ENCODE measurements at regions not wholly inside any gene's neighbourhood (a gene's known extent, or its start where the extent isn't known, plus 50 kb on each side); places are given as distances from the start of the nearest gene placed in this dataset.
"Not testable (repeated sequence)": the region's sequence is repeated elsewhere in the genome, so short reads cannot be mapped to it uniquely, and the experiment has no call there.

DNA sequence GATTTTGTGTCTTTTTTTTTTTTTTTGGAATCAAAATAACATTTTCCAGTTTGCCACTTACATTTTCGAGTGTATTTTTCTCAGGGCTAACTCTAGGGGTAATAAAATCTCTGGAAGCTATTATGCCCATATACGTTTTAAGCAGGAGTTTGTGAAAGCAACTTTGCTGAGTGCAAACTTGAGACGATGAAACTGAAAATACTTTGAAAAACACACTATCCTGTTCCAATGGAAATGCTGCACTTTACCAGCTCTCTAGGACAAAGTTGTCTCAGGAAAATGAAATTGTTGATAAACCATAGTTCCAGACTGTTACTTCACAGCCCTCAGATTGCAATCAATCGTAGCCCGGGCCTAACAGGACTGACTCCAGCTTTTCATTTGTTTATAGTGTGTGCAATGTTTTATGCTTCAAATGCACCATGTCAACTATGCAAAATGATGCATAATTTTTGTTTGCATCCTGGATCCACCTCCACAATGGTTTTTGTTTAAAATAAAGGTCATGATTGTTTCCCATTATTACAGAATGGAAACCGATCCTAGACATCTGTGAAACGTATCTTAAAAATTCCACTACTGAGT lies 220.6 kb upstream of the PKN2 start:
- DNase-seq = no peak
- intact Hi-C loops (cut with DNase I) = loop anchor here (5.0 to 10.0 kb wide), 2 partner anchors 84 to 421 kb away; no protein-coding TSS in a partner anchor

DNA sequence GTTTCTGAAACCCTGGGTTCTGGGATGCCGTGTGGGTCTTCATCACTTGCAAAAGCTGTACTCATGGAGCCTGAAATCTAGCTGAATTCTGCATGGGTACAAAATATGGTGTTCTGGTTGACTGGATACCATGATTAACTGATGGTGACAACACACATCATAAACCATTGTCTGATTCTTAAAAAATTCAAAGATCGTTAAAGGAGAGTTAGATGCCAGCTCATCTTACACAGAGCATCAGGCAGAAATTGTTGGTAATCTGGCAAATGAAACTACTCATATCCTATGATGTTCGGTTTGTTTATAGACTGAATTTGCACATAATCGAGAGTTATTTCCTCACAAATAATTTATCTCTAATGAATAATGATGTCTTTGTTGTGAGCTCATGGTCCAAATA lies 218.1 kb upstream of the PKN2 start:
- DNase-seq = no peak
- intact Hi-C loops (cut with DNase I) = loop anchor here (10.0 kb wide), 1 partner anchor 419 kb away; no protein-coding TSS in a partner anchor

DNA sequence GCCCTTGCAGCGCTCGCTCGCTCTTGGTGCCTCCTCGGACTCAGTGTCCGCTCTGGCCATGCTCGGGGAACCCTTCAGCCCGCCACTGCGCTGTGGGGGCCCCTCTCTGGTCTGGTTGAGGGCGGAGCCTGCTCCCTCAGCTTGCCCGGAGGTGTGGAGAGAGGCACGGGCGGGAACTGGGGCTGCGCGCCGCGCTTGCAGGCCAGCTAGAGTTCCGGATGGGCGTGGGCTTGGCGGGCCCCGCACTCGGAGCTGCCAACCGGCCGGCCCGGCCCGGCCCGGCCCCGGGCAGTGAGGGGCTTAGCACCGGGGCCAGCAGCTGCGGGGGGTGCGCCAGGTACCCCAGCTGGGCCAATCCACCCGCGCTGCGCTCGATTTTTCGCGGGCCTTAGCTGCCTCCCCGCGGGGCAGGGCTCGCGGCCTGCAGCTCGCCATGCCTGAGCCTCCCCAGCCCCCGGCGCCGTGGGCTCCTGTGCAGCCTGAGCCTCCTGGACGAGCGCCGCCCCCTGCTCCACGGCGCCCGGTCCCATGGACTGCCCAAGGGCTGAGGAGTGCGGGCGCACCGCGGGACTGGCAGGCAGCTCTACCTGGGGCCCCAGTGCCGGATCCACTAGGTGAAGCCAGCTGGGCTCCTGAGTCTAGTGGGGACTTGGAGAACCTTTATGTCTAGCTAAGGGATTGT lies 217.0 kb upstream of the PKN2 start:
- DNase-seq = peak in 2 of 10 donors; percentile 46 to 83

DNA sequence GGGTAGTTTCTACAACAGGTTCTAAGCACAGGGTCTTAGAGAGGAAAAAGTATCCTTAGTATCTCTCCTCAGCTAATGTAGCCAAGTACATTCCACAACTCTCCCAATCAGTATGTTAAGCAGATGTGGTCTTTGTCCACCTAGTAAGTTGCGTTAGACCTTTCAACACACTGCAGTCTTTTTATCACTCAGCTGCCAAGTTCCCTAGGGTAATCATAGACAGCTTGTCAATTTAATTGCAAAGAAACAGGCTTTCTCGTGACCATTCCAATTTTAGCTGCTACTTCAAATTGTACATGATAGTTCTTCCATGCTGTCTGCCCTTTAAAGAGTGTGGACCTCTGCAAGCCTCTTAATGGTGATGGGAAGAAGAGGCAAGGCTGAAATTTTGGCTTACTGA lies 211.8 kb upstream of the PKN2 start:
- DNase-seq = no peak
- intact Hi-C loops (cut with DNase I) = no loop called here

More for the DNA sequence above, 217.0 kb upstream of the PKN2 start:
- intact Hi-C loops (cut with DNase I) = loop anchor here (10.0 kb wide), 1 partner anchor 418 kb away; no protein-coding TSS in a partner anchor

DNA sequence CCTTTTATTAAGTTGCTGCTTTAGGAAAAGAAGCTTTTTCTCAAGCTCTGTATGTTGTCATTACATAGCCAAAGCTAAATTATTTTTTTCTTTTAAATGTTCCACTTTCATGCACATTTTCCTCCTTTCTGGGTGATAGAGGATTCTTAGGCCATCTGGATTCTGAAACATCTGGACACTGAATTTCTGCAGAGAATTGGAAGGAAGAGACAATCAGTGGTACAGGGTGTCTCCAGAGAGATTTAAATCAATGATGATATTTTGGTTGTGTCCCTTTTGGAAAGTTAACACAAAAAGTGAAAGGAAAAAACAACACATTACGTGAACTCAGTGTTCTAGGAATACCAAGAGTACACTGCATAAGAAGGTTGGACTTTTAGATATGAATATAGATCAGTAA lies 211.4 kb upstream of the PKN2 start:
- DNase-seq = no peak
- intact Hi-C loops (cut with DNase I) = no loop called here

DNA sequence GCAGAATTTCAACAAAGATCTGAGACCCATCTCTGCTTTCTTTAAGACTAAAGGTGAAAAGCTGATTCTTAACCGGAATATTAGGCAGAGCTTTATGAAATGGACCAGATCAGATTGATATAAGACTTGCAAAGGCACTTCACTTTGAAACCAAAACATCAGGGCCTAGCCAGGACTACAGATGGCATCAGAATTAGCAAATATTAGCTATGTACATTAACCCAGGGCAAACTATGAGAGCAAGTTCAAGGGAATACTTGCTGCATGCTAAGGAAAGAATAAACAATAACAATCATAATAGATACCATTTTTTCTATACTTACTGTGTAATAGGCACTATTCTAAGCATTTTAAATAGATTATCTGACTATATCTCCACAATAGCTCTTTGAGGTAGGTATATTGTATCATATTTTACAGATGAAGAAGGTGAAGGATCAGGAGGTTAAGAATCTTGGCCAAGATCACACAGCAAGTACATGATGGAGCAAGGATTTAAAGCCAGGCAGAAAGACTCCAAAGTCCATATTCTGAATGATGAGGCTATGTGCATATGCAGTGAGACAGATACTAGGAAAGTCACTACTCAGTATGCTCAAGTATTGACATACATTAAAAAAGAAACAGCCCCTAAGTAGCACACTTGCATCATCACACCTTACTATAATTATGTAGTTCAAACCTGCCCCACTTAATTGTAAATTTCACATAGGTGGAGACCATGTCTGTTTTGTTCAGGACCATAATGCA lies 209.3 kb upstream of the PKN2 start:
- intact Hi-C loops (cut with DNase I) = no loop called here
- no peak for DNase-seq

DNA sequence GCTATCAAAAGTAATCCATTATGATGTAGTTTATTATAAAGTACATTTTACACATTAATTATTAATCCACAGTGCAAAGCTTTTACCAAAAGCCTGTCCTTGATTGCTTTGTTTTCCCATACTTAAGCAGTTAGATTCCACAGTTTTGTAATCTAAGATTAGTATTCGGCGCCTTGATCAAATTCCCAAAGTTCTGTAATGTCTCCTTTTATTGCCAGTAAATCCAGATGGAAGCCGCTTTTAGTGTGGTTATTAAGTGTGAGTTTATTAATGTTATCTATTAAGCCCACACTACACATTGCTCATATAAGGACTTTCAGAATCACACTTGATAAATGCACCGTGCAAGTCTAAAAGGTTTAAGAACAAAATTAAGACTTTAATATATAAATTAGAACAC lies 199.2 kb upstream of the PKN2 start:
- intact Hi-C loops (cut with DNase I) = no loop called here
- no peak for DNase-seq

DNA sequence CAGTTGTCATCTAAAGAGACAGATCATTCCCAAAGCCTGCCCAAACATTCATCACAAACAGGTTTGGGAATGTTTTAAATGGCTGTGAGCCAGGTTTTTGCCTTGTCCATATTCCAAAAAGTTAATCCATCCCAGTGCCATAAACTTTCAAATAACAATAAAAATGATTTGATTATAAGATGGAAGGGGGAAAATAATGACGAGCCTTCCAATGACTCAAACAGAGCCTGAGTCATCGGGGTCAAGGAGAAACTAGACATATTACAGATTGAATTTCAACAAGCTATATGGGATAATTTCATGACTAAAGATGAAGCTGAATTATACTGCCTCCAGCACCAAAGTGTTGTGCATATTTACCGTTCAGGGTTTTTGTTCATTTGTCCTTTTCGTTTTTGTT lies 195.8 kb upstream of the PKN2 start:
- no peak for DNase-seq
- intact Hi-C loops (cut with DNase I) = no loop called here

DNA sequence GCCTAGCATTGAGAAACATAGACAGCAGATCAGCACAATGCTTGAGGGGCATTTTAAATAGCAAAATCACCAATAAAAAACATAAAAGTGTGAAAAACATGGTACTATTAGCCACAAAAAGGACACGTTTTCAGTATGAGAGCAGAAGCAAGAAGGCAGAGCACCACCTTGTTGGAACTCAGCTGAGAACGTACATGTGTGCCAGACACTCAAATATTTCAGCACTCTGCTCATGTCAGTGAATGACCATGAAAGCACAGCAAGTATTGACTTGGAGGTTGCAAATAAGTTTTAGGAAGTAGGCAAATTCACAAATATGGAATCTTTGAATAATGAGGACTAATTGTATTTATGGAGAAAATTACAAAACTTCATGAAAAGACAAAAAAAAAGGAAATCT lies 193.4 kb upstream of the PKN2 start:
- intact Hi-C loops (cut with DNase I) = no loop called here
- no peak for DNase-seq

DNA sequence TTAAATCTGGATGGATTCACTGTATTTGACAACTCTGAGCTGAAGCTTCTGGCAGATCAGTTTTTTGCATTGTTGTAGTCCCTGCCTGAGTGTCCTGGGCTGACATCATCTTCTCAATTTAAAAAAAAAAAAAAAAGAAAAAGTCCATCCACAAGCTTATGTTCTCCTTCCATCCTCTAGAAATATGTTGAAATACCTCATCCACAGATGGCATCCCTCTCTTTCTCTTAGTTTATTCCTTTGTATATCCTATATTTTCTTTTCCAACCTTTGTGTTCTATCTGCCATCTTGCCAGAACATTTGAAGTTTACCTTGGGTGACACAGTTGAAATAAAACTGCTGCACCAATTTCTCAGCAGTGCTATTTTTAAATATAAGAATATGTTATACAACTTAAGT lies 184.4 kb upstream of the PKN2 start:
- DNase-seq = no peak
- intact Hi-C loops (cut with DNase I) = no loop called here

DNA sequence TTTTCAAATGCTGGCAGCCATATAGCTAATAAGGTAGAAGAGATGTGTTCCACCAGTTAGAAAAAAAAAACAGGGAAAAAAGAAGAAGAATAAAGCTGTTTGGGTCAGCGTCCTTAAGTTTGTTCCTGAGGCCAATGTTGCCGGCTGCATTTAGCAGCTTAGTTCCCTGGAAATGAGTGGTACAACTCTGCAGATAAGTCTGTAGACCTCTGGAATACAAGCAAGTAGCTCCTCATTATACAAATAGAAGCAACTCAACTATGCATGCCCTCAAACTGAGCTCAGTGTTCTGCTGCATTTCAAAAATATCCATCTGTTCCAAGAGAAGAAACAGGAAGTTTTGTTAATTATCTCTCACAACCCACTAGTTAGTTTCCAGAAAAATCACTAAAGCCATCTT lies 181.2 kb upstream of the PKN2 start:
- DNase-seq = no peak
- intact Hi-C loops (cut with DNase I) = no loop called here

DNA sequence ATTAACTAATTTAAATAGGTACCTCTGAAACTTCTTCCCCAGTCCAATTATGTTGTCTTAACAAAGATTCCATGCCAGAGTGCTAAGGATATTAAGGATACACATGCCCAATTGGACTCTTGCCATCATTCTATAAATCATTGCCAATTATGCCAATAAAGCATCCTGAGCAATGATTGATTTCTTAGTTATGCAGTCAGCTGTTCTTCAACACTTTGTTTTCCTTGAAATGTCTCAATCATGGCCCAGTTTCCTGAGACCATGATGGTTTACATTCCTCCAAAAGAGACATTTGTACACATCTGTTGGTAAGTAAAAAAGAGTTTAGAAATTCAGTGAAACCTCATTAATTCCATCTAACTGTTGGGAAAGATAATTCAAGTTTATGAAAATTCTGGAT lies 180.4 kb upstream of the PKN2 start:
- intact Hi-C loops (cut with DNase I) = no loop called here
- no peak for DNase-seq

DNA sequence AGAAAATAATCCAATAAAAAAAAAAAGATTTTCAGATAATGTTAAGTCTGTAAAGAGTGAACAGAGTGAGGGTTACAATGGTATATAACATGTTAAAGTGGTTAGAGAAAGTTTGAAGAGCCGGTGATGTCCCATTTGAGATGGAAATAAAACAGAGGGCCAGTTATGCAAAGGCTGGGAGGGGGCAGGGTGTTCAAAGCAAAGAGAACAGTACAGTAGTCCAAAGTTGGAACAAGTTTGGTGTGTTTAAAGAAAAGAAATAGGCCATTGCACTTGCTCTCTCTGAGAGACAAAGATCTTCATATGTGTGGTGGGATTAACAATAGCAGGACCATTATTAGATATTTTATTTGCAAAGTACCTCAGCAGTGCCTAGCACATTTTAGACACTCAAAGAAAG lies 179.5 kb upstream of the PKN2 start:
- no peak for DNase-seq
- intact Hi-C loops (cut with DNase I) = no loop called here

DNA sequence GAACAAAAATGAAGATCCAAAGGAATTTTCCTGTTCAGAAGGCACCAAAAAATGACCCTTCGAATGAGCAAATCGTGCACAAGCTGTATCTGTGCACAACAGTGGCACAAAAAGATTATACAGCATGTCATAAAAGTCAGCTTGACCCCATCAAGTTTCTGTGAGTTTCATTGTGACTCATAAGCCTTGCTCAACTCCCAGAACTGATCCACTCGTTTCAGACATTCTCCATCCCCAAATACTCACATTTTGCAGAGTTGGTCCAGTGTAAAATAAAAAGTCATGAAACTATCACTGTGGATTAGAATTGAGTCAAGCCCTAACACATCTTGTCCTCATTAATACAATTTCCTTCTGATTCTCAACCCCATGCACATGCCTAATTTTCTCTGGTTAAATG lies 174.7 kb upstream of the PKN2 start:
- intact Hi-C loops (cut with DNase I) = no loop called here
- no peak for DNase-seq

DNA sequence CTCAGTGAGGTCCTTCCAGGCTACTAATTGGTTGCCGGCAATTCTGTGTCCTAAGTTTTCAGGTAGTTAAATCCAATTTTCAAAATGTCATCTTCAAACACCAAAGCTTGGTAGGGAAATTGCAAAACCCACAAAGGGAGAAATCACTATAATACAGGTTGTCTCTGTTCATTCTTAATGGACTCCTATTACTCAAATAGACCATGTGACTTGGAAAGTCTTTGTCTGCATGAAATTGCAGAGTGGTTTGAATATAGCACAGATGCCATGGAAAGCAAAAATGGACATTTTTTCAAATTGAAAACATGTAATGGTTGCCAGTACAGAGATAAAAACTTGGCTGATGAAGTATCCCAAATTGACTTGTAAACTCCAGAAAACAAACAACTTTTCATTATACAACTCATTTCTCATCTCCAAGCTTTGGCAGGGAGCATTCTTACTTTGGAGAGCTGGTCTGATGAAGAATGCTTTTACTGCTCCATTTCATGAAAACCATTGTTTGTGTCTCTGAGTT lies 169.5 kb upstream of the PKN2 start:
- intact Hi-C loops (cut with DNase I) = no loop called here

DNA sequence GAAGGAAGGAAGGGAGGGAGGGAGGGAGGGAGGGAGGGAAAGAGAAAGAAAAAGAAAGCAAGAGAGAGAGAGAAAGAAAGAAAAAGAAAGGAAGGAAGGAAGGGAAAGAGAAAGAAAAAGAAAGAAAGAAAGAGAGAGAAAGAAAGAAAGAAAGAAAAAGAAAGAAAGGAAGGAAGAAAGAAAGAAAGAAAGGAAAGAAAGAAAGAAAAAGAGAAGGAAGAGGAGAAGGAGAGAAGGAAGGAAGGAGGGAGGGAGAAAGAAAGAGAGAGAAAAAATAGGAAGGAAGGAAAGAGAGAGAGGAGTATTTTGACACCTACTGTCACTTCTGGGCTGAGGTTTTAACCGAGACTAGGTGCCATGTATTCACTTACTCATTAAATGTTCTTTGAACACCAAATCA lies 166.6 kb upstream of the PKN2 start:
- DNase-seq; intact Hi-C loops (cut with DNase I): not testable (repeated sequence)

More for the DNA sequence above, 169.5 kb upstream of the PKN2 start:
- DNase-seq = no peak

DNA sequence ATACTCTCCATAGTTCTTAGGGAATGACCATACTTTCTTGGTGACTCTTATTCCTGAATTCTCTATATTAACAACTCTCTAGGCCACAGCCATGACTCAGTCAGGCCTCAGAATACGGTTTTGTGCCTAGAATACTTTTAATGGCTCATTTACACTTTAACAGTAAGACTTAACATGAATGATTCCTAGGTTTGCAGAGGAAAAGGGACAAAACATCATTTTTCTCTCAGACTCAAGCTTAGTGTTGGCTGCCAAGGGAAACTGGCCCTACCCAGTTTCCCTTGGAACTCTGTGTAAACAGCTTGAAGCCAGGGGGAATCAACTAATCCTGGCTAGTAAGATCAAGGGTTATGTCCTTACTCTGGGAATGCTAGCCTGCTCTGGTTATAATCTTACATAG lies 164.9 kb upstream of the PKN2 start:
- intact Hi-C loops (cut with DNase I) = no loop called here
- no peak for DNase-seq

DNA sequence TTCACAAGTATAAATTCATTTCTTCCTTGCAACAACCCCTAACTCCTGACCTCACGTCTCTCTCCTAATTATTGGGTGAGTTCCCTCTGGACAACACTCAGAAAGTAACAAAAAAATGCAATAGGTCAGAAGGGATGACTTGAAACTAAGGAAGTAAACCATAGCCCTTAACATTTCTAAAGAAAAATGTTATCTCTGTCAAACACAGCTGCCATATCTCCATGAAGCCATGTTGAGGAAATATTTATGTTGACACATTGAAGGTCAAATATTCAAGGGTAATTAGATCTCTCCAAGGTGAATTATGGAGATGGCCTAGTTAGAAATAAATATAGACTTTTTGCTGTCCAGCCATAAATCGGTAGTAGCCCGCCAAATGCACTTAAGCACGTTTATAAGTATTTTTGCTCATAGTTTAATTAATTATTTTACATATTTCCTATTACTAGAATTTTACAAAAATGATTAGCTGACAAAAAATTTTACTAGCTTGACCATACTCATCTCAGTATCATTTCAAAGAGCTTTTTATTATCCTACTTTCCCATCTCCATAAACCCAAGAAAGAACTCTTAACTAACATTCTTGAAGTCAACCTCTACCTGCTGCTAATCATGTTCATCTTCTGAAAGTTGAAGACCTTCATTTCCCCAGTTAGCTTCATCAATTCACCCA lies 160.1 kb upstream of the PKN2 start:
- intact Hi-C loops (cut with DNase I) = no loop called here
- DNase-seq = no peak

DNA sequence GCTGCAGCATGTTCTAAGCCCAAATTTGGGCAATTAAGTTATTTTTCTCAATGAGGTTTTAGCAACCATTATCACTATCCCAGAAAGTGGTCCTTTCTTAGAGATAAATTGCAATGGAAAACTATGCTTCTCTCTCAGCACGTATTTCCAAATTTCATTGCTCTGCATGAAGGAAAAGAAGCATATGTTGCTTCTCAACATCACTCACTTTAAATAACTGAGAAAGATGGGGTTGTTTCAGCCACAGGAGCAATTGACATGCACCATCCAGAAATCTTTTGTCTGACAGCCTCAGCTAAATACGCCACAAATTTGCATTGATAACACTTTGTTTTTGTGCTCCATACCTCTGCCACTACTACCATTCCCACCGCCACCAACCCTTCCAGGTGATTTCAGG lies 157.6 kb upstream of the PKN2 start:
- intact Hi-C loops (cut with DNase I) = no loop called here
- DNase-seq = no peak

DNA sequence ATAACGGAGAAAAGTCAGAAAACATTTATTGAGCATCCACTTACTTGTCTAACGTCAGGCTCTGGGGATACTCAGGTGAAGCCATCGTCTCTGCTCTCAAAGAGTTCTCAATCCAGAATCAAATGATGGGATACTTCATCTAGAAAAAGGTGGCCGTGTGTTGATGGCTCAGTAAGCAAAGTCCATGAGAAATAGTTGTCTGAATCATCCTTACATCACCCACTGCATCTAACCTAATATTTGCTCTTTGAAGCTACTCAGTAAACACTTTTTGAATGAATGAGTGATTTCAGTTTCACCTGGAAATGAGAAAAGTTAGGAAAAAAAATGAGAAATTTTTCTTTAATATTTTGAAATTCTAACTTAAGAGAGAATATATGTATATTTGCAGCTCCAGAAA lies 155.3 kb upstream of the PKN2 start:
- DNase-seq = no peak
- intact Hi-C loops (cut with DNase I) = no loop called here

DNA sequence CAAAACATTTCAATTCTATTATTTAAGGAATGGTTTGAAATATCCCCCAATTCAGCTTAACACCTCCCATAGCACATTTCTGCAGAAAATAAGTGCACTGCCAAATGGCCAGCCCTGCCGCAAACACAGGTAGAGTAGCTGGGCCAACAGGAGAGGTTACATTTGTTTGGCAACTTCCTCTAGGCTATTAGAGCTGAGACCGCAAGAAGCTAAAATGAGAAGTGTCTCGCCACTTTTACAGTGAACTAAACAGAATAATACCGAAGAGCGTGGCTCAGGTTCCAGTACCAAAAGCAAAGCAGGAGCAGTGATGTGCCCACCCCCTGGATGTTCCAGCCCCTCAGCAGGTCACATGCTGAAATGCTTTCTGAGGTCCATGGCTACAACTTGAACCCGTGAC lies 154.5 kb upstream of the PKN2 start:
- DNase-seq = no peak
- intact Hi-C loops (cut with DNase I) = no loop called here
